HCT116 (cell line): ENCODE measurements at regions not wholly inside any gene's neighbourhood (a gene's known extent, or its start where the extent isn't known, plus 50 kb on each side); places are given as distances from the start of the nearest gene placed in this dataset.

ENCODE experiments used
- ATAC-seq: fragments of 200-7000 bp; cut with Tn5 transposase; 2 replicates; pipeline ENCODE4 v1.9.1; 2020; ENCODE audit warnings: mild to moderate bottlenecking, moderate library complexity
- BruUV-seq: library from RNA; stranded (reverse); fragments of 400-500 nt; replicated peaks from 2 replicates; lab custom pipeline; 2021; lab: Mats Ljungman, UMichigan
- CTCF ChIA-PET: fragments of 300-600 bp; sonication (Branson Sonifier 250); formaldehyde crosslinking; loops from one replicate; lab custom pipeline; 2021; ENCODE audit warnings: antibody characterized with exemption; lab: Charles Lee
- POLR2A ChIA-PET: fragments of 300-600, 350-600 bp; sonication (Branson Sonifier 250); formaldehyde crosslinking; loops from one replicate; lab custom pipeline; 2021; ENCODE audit warnings: antibody characterized with exemption; lab: Charles Lee
- RAD21 ChIA-PET, 2 experiments: fragments of 300-600 bp; sonication (Branson Sonifier 250); formaldehyde crosslinking; loops; one replicate each; lab custom pipeline; 2023; ENCODE audit warnings: low total read pairs in 2 of 2; ENCODE audit not compliant: uncharacterized antibody in 2 of 2, unreplicated experiment in 2 of 2, low non-redundant PET in 1 of 2; lab: Charles Lee
- DNase-seq: peaks from one replicate; pipeline ENCODE4 v3.0.0-alpha.2; 2010; ENCODE audit warnings: low read depth, low spot score
- H2AFZ ChIP-seq: fragments of 200-600 bp; shearing (Covaris generic), sonication (generic); 2 replicates; pipeline ENCODE4 v1.6.1; 2017; ENCODE audit warnings: low read depth, mixed run types, mixed read lengths, antibody characterized with exemption, low read length; ENCODE audit not compliant: poor library complexity, severe bottlenecking
- H3K27ac ChIP-seq: 2 replicates; pipeline ENCODE4 v1.5.1; 2012; ENCODE audit warnings: low read depth, low read length
- H3K27me3 ChIP-seq: fragments of 200-600 bp; sonication (generic); 2 replicates; pipeline ENCODE4 v1.6.1; 2016; ENCODE audit warnings: mixed run types, low read length, mixed read lengths; ENCODE audit not compliant: insufficient read depth
- H3K36me3 ChIP-seq, 2 experiments: fragments of 200-500 bp in 1 of 2; fragments of 200-600 bp in 1 of 2; sonication (Bioruptor generic) in 1 of 2; sonication (generic) in 1 of 2; 2 replicates each; pipeline versions ENCODE4 v1.5.1 to v1.6.1; 2014 to 2016; ENCODE audit warnings: low read length in 2 of 2, inconsistent platforms in 1 of 2, mixed read lengths in 1 of 2, mixed run types in 1 of 2; ENCODE audit not compliant: insufficient read depth in 2 of 2, control insufficient read depth in 1 of 2
- H3K4me1 ChIP-seq, 2 experiments: fragments of 200-600 bp in 1 of 2; sonication (generic) in 1 of 2; 2 replicates each; pipeline versions ENCODE4 v1.5.1 to v1.6.1; 2012 to 2017; ENCODE audit warnings: low read length in 2 of 2, inconsistent platforms in 1 of 2, mild to moderate bottlenecking in 1 of 2, mixed read lengths in 1 of 2, mixed run types in 1 of 2, moderate library complexity in 1 of 2; ENCODE audit not compliant: insufficient read depth in 2 of 2, control insufficient read depth in 1 of 2
- H3K4me2 ChIP-seq: fragments of 200-600 bp; sonication (generic); 2 replicates; pipeline ENCODE4 v1.6.1; 2017; ENCODE audit warnings: mixed run types, low read length, mixed read lengths
- H3K4me3 ChIP-seq, 2 experiments: fragments of 200-600 bp in 1 of 2; sonication (generic) in 1 of 2; replicated peaks in 1 of 2; 2 replicates each; pipeline ENCODE4 v1.5.1; 2011 to 2016; ENCODE audit warnings: low read length in 2 of 2, control low read depth in 1 of 2, low read depth in 1 of 2, mild to moderate bottlenecking in 1 of 2, mixed read lengths in 1 of 2, mixed run types in 1 of 2
- H3K79me2 ChIP-seq: fragments of 200-600 bp; sonication (generic); 2 replicates; pipeline ENCODE4 v1.6.1; 2017; ENCODE audit warnings: mild to moderate bottlenecking, mixed run types, low read length, moderate library complexity, mixed read lengths; ENCODE audit not compliant: insufficient read depth
- H3K9ac ChIP-seq: fragments of 200-600 bp; sonication (generic); 2 replicates; pipeline ENCODE4 v1.6.1; 2016; ENCODE audit warnings: low read length, mixed read lengths
- H3K9me2 ChIP-seq: fragments of 200-600 bp; sonication (generic), shearing (Covaris generic); 2 replicates; pipeline ENCODE4 v1.6.1; 2017; ENCODE audit warnings: mixed run types, mild to moderate bottlenecking, moderate library complexity; ENCODE audit not compliant: insufficient read depth
- H3K9me3 ChIP-seq, 2 experiments: fragments of 200-500 bp in 1 of 2; fragments of 200-600 bp in 1 of 2; sonication (Bioruptor generic) in 1 of 2; sonication (generic) in 1 of 2; 2 replicates each; pipeline ENCODE4 v1.6.1; 2014 to 2017; ENCODE audit warnings: low read length in 2 of 2, mixed read lengths in 2 of 2, inconsistent platforms in 1 of 2, low read depth in 1 of 2, mild to moderate bottlenecking in 1 of 2, mixed run types in 1 of 2, moderate library complexity in 1 of 2; ENCODE audit not compliant: control insufficient read depth in 1 of 2, insufficient read depth in 1 of 2
- H4K20me1 ChIP-seq: fragments of 200-600 bp; sonication (generic), shearing (Covaris generic); 2 replicates; pipeline ENCODE4 v1.6.1; 2017; ENCODE audit warnings: mixed run types, mild to moderate bottlenecking, moderate library complexity; ENCODE audit not compliant: insufficient read depth
- ATF3 ChIP-seq: IDR thresholded peaks from 2 replicates; pipeline ENCODE4 v1.6.1; 2012
- CBX3 ChIP-seq: IDR thresholded peaks from 2 replicates; pipeline ENCODE4 v1.6.1; 2012; ENCODE audit warnings: low read depth
- CEBPB ChIP-seq: IDR thresholded peaks from 2 replicates; pipeline ENCODE4 v1.6.1; 2012; ENCODE audit warnings: low read depth
- CTCF ChIP-seq, 3 experiments: fragments of 200-600 bp in 1 of 3; sonication (generic) in 1 of 3; IDR thresholded peaks in 2 of 3; conservative IDR thresholded peaks in 1 of 3; 2 replicates each; pipeline ENCODE4 v1.5.1; 2012 to 2017; ENCODE audit warnings: low read depth in 2 of 3, low read length in 2 of 3, antibody characterized with exemption in 1 of 3, borderline replicate concordance in 1 of 3, control low read depth in 1 of 3, mild to moderate bottlenecking in 1 of 3, mixed read lengths in 1 of 3, mixed run types in 1 of 3, moderate library complexity in 1 of 3; ENCODE audit not compliant: insufficient read depth in 1 of 3
- EGR1 ChIP-seq: IDR thresholded peaks from 2 replicates; pipeline ENCODE4 v1.6.1; 2012; ENCODE audit warnings: low read depth
- ELF1 ChIP-seq: IDR thresholded peaks from 2 replicates; pipeline ENCODE4 v1.6.1; 2012; ENCODE audit warnings: low read depth, borderline replicate concordance
- EZH2 ChIP-seq: fragments of 200-600 bp; sonication (generic); IDR thresholded peaks from 2 replicates; pipeline ENCODE4 v1.6.1; 2017; ENCODE audit warnings: antibody characterized with exemption, mixed run types
- EZH2phosphoT487 ChIP-seq: fragments of 200-600 bp; IDR thresholded peaks from 2 replicates; pipeline ENCODE4 v1.6.1; 2018; ENCODE audit warnings: antibody characterized with exemption, borderline replicate concordance
- JUND ChIP-seq: IDR thresholded peaks from 2 replicates; pipeline ENCODE4 v1.6.1; 2012
- POLR2A ChIP-seq: IDR thresholded peaks from 2 replicates; pipeline ENCODE4 v1.7.0; 2011; ENCODE audit warnings: borderline replicate concordance; ENCODE audit not compliant: insufficient read depth, insufficient read length; ENCODE audit errors: extremely low read depth
- RAD21 ChIP-seq: IDR thresholded peaks from 2 replicates; pipeline ENCODE4 v1.6.1; 2012; ENCODE audit warnings: low read depth, mild to moderate bottlenecking
- SIN3A ChIP-seq: IDR thresholded peaks from 2 replicates; pipeline ENCODE4 v1.6.1; 2012; ENCODE audit warnings: low read depth
- SRF ChIP-seq: IDR thresholded peaks from 2 replicates; pipeline ENCODE4 v1.6.1; 2012; ENCODE audit warnings: low read depth
- TCF7L2 ChIP-seq: IDR thresholded peaks from 2 replicates; pipeline ENCODE4 v1.7.0; 2011; ENCODE audit warnings: borderline replicate concordance, inconsistent platforms; ENCODE audit not compliant: insufficient read depth, insufficient read length; ENCODE audit errors: extremely low read depth
- ZFX ChIP-seq: fragments of 450-650 bp; IDR thresholded peaks from 2 replicates; pipeline ENCODE4 v1.6.1; 2017
- ZNF274 ChIP-seq: fragments of 200-500 bp; sonication (Bioruptor generic); IDR thresholded peaks from 2 replicates; pipeline ENCODE4 v1.6.1; 2014; ENCODE audit warnings: mild to moderate bottlenecking, low read depth, low read length, inconsistent platforms
- intact Hi-C: fragments of 100-400 bp; cut with micrococcal nuclease; formaldehyde crosslinking; loops from 2 replicates; pipeline ENCODE4 v1.10.0; 2022

- no TSS peak for BruUV-seq
- Histone ChIP-seq H3K27me3 (no peaks in the 10 kb centered on the region), H3K4me1 (no peaks in the 10 kb centered on the region; a peak in 1 of 4 replicates), H4K20me1 (no peaks in the 10 kb centered on the region), H2AFZ (no peak overlapping the region), H3K4me3 (no peak overlapping the region), H3K36me3 (no peaks in the 10 kb centered on the region), H3K27ac (no peak overlapping the region), H3K79me2 (no peaks in the 10 kb centered on the region), H3K9me3 (no peaks in the 10 kb centered on the region), H3K4me2 (no peak overlapping the region), H3K9me2 (no peaks in the 10 kb centered on the region), H3K9ac (no peak overlapping the region)
- no peak for DNase-seq
- POLR2A ChIA-PET, result no interaction called here
- intact Hi-C loops, result no loop called here
- no peak for ATAC-seq
- CTCF ChIA-PET, result no interaction called here
- RAD21 ChIA-PET, result no interaction called here
- TF ChIP-seq ZNF274 (no peak), POLR2A (no peak), TCF7L2 (no peak), JUND (no peak), SRF (no peak), EZH2phosphoT487 (no peak)
Measured at GRCh38 chr3:16011376-16011775, 163.1 kb upstream of the GALNT15 start.

GRCh38 chr3:16012086-16012485 lies 162.4 kb upstream of the GALNT15 start:
- no TSS peak for BruUV-seq
- Histone ChIP-seq H2AFZ (no peak overlapping the region), H3K4me1 (no peaks in the 10 kb centered on the region; a peak in 1 of 4 replicates), H3K9ac (no peak overlapping the region), H3K27ac (no peak overlapping the region), H3K9me2 (no peaks in the 10 kb centered on the region), H3K9me3 (no peaks in the 10 kb centered on the region), H3K27me3 (no peaks in the 10 kb centered on the region), H4K20me1 (no peaks in the 10 kb centered on the region), H3K4me3 (no peak overlapping the region), H3K79me2 (no peaks in the 10 kb centered on the region), H3K36me3 (no peaks in the 10 kb centered on the region), H3K4me2 (no peak overlapping the region)
- TF ChIP-seq ATF3 (no peak), ZFX (no peak), EGR1 (no peak), JUND (no peak), RAD21 (no peak), EZH2 (no peak), CEBPB (no peak), CTCF (IDR thresholded peaks at IDR 0.05 in 2 of 3, conservative IDR thresholded peaks at IDR 0.05 in 1 of 3; ENCODE audit: borderline replicate concordance in 1 of 3, insufficient read depth in 1 of 3, low read depth in 2 of 3, low read length in 2 of 3) (no peak), ELF1 (no peak), SRF (no peak), SIN3A (no peak), CBX3 (no peak)
- CTCF ChIA-PET, result no interaction called here
- ATAC-seq (no peak), DNase-seq (no peak)
- POLR2A ChIA-PET, result no interaction called here
- RAD21 ChIA-PET, result no interaction called here
- intact Hi-C loops, result no loop called here
